HPDE6-E6E7 (cell line): ENCODE measurements at regions not wholly inside any gene's neighbourhood (a gene's known extent, or its start where the extent isn't known, plus 50 kb on each side); places are given as distances from the start of the nearest gene placed in this dataset.
"Not testable (repeated sequence)": the region's sequence is repeated elsewhere in the genome, so short reads cannot be mapped to it uniquely, and the experiment has no call there.

Experiments
- DNase-seq: peaks from one replicate; pipeline ENCODE4 v3.0.0; 2011; ENCODE audit warnings: missing footprints; ENCODE audit errors: extremely low spot score

GRCh38 chr4:158051401-158052235 lies 121.2 kb downstream of the GASK1B start:
- no peak for DNase-seq

- no peak for DNase-seq
These were observed 121.9 kb downstream of the GASK1B start for GRCh38 chr4:158050942-158051341.

- DNase-seq: no peak
These were observed 126.5 kb downstream of the GASK1B start for GRCh38 chr4:158046345-158046744.

- no peak for DNase-seq
These were observed 128.7 kb downstream of the GASK1B start for GRCh38 chr4:158043971-158044618.

GRCh38 chr4:158042591-158043030 lies 130.2 kb downstream of the GASK1B start:
- no peak for DNase-seq

- no peak for DNase-seq
These were observed 134.1 kb downstream of the GASK1B start for GRCh38 chr4:158038718-158039117.

- DNase-seq: no peak
These were observed 135.8 kb downstream of the GASK1B start for GRCh38 chr4:158036998-158037397.

- DNase-seq: no peak
These were observed 137.1 kb downstream of the GASK1B start for GRCh38 chr4:158035662-158036195.

- DNase-seq: no peak
These were observed 139.3 kb downstream of the GASK1B start for GRCh38 chr4:158033416-158034120.

- DNase-seq: no peak
These were observed 140.0 kb downstream of the GASK1B start for GRCh38 chr4:158032733-158033415.

- DNase-seq: not testable (repeated sequence)
These were observed 144.4 kb downstream of the GASK1B start for GRCh38 chr4:158028381-158028780.

- DNase-seq: peak; percentile 63
These were observed 147.7 kb downstream of the GASK1B start for GRCh38 chr4:158025131-158025530.

GRCh38 chr4:158020734-158021346 lies 152.0 kb downstream of the GASK1B start:
- DNase-seq: peak; percentile 12

- peak; percentile 5 for DNase-seq
These were observed 152.6 kb downstream of the GASK1B start for GRCh38 chr4:158020176-158020575.

- DNase-seq: no peak
These were observed 154.0 kb downstream of the GASK1B start for GRCh38 chr4:158018831-158019230.

- DNase-seq: no peak
These were observed 154.5 kb downstream of the GASK1B start for GRCh38 chr4:158018221-158018830.

GRCh38 chr4:158016511-158016910 lies 156.3 kb downstream of the GASK1B start:
- DNase-seq: no peak

GRCh38 chr4:158015241-158015640 lies 157.6 kb downstream of the GASK1B start:
- peak; percentile 25 for DNase-seq

GRCh38 chr4:158013858-158014257 lies 159.0 kb downstream of the GASK1B start:
- DNase-seq: no peak

GRCh38 chr4:158010361-158010760 lies 162.5 kb downstream of the GASK1B start:
- no peak for DNase-seq
